ENCODE measurements at regions not wholly inside any gene's neighbourhood (a gene's known extent, or its start where the extent isn't known, plus 50 kb on each side); places are given as distances from the start of the nearest gene placed in this dataset.
A peak's percentile ranks its signal among the peaks of the same experiment; 100 is the strongest.

- Histone ChIP-seq H3K9me3 (ENCODE audit: low read depth) (no peaks in the 10 kb centered on the region), H3K4me3 (no peak overlapping the region), H3K27ac (no peak overlapping the region), H3K4me2 (no peak overlapping the region), H3K4me1 (no peaks in the 10 kb centered on the region), H3F3A (ENCODE audit: low read depth) (no peaks in the 10 kb centered on the region), H3K36me3 (no peaks in the 10 kb centered on the region), H3K79me2 (ENCODE audit: low read depth) (no peaks in the 10 kb centered on the region), H3K9ac (no peak overlapping the region), H4K20me1 (ENCODE audit: low read depth) (no peaks in the 10 kb centered on the region), H3K27me3 (no peaks in the 10 kb centered on the region), H2AFZ (replicated peaks) (no peak overlapping the region)
- Mint-ChIP-seq H3K4me1 (no peaks in the 10 kb centered on the region), H3K27me3 (ENCODE audit: insufficient read depth, low read depth) (no peaks in the 10 kb centered on the region), H3K27ac (no peak overlapping the region), H3K9me3 (peaks cover 19% of the 10 kb centered on the region), H3K36me3 (no peaks in the 10 kb centered on the region), H3K4me3 (no peak overlapping the region)
- TF ChIP-seq EZH2 (IDR thresholded peaks at IDR 0.05) = no peak
- TF ChIP-seq EZH2phosphoT487 (IDR thresholded peaks at IDR 0.05) = no peak
- TF ChIP-seq, protein P1, sequence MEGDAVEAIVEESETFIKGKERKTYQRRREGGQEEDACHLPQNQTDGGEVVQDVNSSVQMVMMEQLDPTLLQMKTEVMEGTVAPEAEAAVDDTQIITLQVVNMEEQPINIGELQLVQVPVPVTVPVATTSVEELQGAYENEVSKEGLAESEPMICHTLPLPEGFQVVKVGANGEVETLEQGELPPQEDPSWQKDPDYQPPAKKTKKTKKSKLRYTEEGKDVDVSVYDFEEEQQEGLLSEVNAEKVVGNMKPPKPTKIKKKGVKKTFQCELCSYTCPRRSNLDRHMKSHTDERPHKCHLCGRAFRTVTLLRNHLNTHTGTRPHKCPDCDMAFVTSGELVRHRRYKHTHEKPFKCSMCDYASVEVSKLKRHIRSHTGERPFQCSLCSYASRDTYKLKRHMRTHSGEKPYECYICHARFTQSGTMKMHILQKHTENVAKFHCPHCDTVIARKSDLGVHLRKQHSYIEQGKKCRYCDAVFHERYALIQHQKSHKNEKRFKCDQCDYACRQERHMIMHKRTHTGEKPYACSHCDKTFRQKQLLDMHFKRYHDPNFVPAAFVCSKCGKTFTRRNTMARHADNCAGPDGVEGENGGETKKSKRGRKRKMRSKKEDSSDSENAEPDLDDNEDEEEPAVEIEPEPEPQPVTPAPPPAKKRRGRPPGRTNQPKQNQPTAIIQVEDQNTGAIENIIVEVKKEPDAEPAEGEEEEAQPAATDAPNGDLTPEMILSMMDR (IDR thresholded peaks at IDR 0.05) = no peak
- no peak for DNase-seq (ENCODE audit: low spot score)
Measured at GRCh38 chr1:239505094-239505493, 118.7 kb downstream of the CHRM3 start.

GRCh38 chr1:239507826-239508225, 121.5 kb downstream of the CHRM3 start:
- Mint-ChIP-seq H3K27me3 (ENCODE audit: insufficient read depth, low read depth) (no peaks in the 10 kb centered on the region), H3K9me3 (peaks cover 19% of the 10 kb centered on the region), H3K4me3 (no peak overlapping the region), H3K27ac (no peak overlapping the region), H3K4me1 (peaks cover 13% of the 10 kb centered on the region), H3K36me3 (no peaks in the 10 kb centered on the region)
- H3K27ac ChIP-seq = no peak overlapping the region
- H3K4me2 ChIP-seq = no peak overlapping the region
- no peaks in the 10 kb centered on the region for H3K79me2 ChIP-seq (ENCODE audit: low read depth)
- no peaks in the 10 kb centered on the region for H3K27me3 ChIP-seq
- peaks cover 6% of the 10 kb centered on the region for H3K4me1 ChIP-seq
- no peak overlapping the region for H3K4me3 ChIP-seq
- H3K9me3 ChIP-seq (ENCODE audit: low read depth) = no peaks in the 10 kb centered on the region
- no peak overlapping the region for H3K9ac ChIP-seq
- no peaks in the 10 kb centered on the region for H4K20me1 ChIP-seq (ENCODE audit: low read depth)
- TF ChIP-seq EZH2phosphoT487 (IDR thresholded peaks at IDR 0.05) (no peak), EZH2 (IDR thresholded peaks at IDR 0.05) (no peak)
- TF ChIP-seq, protein P1 (IDR thresholded peaks at IDR 0.05) = no peak
- no peak overlapping the region for H2AFZ ChIP-seq (replicated peaks)
- H3K36me3 ChIP-seq = no peaks in the 10 kb centered on the region
- no peak for DNase-seq (ENCODE audit: low spot score)
- no peaks in the 10 kb centered on the region for H3F3A ChIP-seq (ENCODE audit: low read depth)

DNA sequence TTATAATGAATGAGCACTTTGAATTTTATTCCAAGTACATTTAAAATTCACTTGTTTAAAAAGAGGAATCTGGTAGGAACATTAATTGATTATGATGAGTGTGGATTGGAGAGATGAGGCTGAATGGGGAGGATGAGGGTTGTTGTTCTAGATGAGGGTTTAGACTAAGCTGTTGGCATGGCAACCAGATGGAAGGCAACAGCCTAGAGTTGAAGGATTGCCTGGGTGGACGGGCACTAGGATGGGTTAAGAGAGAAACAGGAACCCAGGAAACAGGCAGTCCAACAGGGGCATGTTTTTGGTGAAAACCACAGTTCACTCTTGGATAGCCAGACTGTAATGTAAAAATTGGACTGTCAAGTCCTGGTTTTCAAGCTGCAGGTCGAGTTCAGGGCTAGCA, 125.5 kb downstream of the CHRM3 start:
- TF ChIP-seq EZH2phosphoT487 (IDR thresholded peaks at IDR 0.05) (no peak), EZH2 (IDR thresholded peaks at IDR 0.05) (no peak)
- TF ChIP-seq, protein P1 (IDR thresholded peaks at IDR 0.05) = no peak
- Histone ChIP-seq H3K9me3 (ENCODE audit: low read depth) (no peaks in the 10 kb centered on the region), H3K27me3 (no peaks in the 10 kb centered on the region), H3K4me2 (no peak overlapping the region), H3K4me3 (no peak overlapping the region), H3K36me3 (no peaks in the 10 kb centered on the region), H3K79me2 (ENCODE audit: low read depth) (no peaks in the 10 kb centered on the region), H3F3A (ENCODE audit: low read depth) (no peaks in the 10 kb centered on the region), H3K27ac (no peak overlapping the region), H2AFZ (replicated peaks) (no peak overlapping the region), H3K4me1 (peaks cover 6% of the 10 kb centered on the region), H4K20me1 (ENCODE audit: low read depth) (no peaks in the 10 kb centered on the region), H3K9ac (no peak overlapping the region)
- Mint-ChIP-seq H3K27ac (no peak overlapping the region), H3K4me3 (no peak overlapping the region), H3K9me3 (peaks cover 5% of the 10 kb centered on the region), H3K27me3 (ENCODE audit: insufficient read depth, low read depth) (no peaks in the 10 kb centered on the region), H3K4me1 (peaks cover 20% of the 10 kb centered on the region), H3K36me3 (no peaks in the 10 kb centered on the region)
- peak; percentile 80 for DNase-seq (ENCODE audit: low spot score)
